HS-5 (cell line): ENCODE measurements at regions not wholly inside any gene's neighbourhood (a gene's known extent, or its start where the extent isn't known, plus 50 kb on each side); places are given as distances from the start of the nearest gene placed in this dataset.
A peak's percentile ranks its signal among the peaks of the same experiment; 100 is the strongest.

Experiments used
- DNase-seq: peaks from one replicate; pipeline ENCODE4 v3.0.0-alpha.2; 2012; ENCODE audit warnings: low read depth

DNA sequence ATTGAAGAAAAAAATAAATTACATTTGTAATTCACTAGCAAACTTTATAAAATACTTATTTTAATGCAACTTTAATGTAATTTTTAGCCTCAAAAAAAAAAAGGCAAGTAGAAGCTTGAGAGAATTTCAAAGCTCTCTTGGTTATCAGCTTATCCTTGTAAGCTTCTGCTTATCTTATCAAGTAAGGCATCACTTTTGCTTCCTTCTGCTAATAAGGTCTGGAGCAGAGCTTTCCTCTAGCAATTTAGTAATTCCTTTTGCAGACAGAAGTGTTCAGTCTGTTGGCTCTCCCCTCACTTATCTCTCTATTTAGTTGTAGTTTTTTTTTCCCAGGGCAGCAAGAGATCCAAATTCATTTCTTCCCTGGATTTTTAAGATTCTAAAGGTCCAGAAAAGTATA lies 525.0 kb downstream of the ISL1 start:
- no peak for DNase-seq

DNA sequence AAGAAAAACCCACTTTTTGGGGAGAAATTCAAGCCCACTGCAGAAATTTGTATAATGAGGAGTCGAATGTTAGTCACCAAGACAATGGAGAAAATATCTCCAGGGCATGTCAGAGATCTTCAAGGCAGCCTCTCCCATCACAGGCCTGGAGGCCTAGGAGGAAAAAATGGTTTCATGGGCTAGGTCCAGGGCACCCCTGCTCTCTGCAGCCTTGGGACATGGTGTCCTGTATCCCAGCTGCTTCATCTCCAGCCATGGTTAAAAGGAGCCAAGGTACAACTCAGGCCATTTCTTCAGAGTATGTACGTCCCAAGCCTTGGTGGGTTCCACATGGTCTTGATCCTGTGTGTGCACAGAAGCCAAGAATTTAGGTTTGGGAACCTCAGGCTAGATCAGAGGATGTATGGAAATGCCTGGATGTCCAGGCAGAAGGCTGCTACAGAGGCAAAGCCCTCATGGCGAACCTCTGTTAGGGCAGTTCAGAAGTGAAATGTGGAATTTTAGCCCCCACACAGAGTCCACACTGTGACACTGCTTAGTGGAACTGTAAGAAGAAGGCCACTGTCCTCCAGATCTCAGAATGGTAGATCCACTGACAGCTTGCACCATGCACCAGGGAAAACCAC lies 561.4 kb downstream of the ISL1 start:
- DNase-seq = no peak

DNA sequence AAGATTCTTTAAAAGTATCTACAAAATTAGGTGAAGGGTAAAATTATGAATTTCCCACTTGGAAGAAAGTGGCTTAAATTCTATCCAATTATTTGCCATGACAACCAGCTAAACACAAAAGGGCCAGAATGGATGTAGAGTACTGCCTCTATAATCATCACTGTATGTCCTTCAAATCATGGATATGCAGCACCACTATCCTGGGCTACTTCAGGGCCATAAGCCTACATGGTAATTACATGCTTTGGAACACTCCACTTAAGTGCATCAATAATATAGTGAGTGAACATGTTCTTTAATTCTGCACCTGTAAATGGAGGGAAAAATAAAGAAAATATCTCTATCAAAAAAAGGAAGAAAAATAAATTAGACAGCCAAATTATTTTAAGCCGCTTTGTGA lies 575.2 kb downstream of the ISL1 start:
- DNase-seq = no peak

DNA sequence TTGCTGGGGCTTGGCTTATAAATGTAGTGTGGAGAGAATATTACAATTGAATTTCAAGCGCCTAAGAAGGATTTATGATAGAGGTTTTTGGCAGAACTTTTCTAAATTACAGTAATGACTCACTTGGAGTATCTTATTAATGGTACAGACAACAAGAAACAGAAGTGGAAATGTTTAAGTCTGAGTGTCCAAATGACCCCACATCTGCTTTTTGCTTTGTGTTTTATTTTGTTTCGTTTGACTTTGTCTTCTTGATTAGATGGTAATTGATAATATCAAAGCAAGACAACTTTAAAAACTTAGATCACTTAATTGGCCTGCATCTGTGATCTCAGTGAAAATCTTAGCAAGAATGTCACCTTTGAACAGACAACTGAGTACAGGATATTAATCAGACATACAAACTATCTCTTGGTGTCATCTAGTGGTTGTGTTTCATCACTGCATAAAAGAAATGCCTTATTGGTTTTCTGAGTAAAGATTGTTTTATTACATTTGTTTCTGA lies 577.4 kb downstream of the ISL1 start:
- peak; percentile 15 for DNase-seq

DNA sequence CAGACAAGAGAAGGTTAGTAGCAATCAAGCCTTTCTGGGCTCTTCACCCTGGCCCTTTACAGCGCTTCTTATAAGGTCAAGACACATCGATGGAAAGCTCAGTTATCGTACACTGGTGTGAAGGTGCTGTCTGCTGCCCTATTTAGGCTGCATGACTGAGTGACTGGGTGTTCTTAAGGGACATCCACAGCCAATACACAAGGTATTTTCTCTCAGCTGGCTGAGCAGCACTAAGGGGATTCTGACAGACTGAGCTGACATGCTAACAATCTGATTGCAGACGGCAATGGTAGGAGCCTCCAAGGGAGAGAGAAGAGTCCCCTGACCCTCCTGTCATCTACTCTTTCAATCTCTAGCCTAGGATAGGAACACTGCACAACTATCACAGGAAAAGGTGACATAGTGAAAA lies 577.9 kb downstream of the ISL1 start:
- DNase-seq = no peak

DNA sequence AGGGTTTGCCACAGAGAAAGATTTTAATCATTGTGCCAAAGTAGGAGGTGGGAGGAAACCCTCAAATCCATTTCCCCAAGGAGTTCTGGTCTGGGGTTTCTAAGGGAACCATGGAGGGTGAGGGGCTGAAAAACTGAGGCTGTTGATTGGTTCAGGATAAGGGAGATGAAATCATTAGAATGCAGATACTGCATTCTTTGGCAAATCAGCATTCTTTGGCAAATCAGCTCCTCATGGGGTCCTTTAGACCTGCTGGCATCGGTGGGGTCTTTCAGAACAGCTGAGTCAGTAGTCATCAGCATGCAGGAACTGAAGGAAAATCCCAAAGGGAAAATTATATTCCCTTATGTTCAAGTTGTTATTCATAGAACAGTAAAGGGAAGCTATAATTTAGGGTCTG lies 585.5 kb downstream of the ISL1 start:
- DNase-seq = no peak

DNA sequence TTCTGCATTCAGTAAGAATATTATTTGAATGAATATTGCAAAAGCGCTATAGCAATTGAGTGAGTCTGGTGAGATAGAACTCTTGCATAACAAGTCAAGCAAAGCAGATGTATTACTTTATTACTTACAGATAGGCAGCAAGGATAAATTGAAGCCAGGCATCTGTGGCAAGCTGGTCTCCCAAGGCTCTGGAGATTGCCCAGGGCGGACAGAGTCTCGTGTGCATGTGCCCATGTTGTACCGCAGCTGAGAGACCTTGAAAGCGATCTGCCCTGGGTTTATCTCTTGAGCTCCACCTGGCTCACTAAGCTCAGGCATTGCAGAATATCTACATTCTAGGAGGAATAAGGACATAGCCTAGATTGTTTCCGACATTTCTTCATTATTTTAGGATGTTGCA lies 591.6 kb downstream of the ISL1 start:
- DNase-seq = no peak

DNA sequence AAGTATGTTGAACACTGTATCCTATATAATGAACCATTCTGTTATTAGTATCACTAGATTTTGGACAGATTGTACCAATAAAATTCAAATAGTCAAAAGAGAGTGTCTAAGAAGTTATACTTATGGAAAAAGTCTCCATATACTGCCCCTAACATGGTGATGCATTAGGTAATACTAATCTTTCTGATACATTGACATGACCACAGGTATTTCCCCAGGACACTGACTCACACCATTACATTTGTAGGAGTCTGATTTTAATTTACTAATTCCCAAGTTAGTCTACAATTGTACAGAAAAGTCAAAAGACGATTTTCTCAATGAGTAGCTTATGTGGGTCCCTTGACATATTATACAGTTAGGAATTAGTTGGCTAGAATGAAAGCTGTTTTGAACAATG lies 593.8 kb downstream of the ISL1 start:
- peak; percentile 6 for DNase-seq

DNA sequence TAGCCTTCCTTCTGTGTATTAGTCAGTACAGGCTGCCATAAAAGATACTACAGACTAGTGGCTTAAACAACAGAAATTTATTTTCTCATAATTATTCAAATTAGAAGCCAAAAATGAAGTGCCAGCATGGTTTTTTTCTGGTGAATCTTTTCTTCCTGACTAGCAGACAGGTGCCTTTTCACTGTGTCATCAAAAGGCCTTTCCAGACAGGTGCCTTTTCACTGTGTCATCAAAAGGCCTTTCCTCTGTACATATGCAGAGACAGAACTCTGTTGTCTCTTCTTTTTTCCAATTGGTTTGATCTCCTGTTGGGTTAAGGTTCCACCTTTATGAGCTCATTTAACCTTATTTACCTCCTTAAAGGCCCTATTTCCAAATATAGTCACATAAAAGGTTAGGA lies 599.9 kb downstream of the ISL1 start:
- no peak for DNase-seq

DNA sequence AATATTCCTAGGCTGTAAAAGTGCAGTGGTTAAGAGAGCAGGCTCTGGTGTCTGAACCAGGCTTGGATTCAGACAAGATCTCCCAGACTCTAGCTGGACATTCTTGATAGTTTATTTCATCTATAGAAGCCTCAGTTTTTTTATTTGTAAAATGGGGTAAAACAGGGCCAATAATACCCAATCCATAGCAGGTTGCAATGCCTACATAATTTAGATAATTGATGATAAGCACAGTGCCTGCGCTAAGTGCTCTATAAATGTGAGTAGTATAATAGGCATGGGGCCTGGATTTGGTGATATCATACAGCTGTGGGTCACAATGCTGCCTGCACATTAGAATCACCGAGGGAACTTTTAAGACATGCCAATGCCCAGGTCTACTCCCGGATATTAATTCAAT lies 603.5 kb downstream of the ISL1 start:
- DNase-seq = no peak

DNA sequence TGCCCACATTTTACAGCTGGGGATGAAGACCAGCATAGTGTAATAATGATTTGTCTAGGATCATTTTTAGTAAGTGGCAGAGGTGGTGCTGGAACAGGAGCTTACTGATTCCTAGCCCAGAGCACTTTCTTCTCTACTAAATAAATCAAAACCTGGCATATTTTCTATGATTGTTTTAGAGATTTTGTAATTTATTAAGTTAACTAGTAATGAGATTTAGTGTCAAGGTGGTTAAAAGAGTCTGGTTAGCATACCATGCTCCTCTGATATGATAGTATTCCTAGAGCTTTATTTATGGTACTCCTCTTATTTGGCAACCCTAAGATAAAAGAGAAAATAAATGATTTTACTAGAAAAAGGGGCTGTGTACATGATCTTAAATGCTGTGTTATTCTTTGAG lies 604.0 kb downstream of the ISL1 start:
- DNase-seq = no peak

DNA sequence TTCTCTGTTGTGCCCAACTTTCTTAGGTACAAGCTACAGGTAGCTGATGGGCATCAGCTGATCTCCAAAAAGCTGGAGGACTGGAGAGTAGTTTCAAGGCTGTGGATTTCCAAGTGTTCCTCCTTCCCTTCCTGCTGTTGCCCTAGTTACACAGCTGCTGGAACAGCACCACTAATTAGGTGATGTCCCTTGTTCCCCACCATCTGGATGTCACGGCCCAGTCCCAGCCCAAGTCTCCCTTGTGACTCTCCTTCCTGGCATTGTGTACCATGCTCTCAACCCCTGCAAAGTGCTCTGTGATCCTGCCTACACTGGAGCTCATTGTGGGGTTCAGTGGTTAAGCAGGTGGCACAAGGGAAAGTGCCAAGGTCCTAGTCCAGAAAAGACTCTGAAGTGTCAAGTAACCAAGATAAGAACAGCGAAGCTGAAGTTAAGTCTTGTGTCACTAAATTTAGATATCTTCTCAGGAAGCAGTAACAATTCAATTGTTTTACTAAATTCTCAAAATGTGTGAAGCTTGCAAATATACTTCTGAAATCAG lies 604.5 kb downstream of the ISL1 start:
- DNase-seq = no peak

DNA sequence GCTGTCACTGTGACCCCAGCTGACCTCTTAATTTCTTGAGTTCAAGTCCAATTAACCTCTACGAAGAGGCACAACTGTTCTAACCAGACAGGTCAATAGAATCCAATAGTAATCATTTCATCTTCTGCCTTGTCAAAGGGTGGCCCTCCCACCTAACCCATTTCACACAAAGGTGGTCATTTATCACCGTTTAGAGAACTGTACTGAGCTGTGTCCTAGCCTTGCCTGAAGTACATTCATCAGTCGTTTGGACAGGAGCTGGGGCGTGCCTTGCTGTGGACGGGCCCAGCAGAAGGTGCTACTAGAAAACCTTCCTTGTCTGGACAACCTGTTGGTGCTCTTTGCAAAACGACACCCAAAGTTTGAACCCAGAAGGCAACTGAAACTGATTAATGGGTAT lies 605.4 kb downstream of the ISL1 start:
- no peak for DNase-seq

DNA sequence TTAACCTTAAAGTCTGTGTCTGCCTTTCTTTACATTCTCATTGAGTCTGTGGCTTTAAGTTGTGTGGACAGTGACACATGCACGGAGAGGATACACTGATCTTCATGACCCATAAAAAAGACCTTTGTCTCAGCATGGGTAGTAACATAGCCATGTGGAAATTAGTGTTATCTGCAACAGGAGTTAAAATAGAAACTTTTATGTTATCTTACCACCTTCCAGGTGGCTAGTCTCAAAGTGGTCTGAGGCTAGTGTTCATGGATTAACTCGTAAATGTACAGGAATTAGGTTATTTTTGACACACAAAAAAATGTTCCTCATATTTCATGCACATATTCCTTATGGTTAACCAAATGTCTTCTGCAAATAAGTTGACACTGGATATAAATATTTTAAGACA lies 607.0 kb downstream of the ISL1 start:
- no peak for DNase-seq

DNA sequence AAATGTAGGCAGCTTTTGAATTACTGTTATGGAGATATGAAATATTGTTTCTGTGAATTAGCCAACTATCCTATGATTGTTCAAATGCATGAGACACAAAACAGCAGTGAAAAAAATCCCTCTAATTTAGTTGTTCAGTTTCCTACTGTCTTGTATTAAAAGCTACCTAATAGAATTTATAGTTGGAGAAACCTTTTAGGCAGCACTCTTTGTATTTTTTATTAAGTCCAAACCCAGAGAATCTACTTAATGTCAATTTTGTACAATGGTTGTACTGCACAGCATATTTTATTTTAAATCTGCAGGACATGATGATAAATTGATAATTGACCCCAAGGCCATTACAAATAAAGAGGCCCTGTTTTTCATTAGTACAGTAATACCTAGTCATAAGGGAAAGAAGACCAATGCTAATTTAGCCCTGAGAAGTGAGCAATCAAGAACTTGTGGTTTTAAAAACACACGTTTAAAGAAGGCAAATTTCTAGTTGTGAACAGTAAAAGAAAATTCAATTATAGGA lies 607.5 kb downstream of the ISL1 start:
- no peak for DNase-seq

DNA sequence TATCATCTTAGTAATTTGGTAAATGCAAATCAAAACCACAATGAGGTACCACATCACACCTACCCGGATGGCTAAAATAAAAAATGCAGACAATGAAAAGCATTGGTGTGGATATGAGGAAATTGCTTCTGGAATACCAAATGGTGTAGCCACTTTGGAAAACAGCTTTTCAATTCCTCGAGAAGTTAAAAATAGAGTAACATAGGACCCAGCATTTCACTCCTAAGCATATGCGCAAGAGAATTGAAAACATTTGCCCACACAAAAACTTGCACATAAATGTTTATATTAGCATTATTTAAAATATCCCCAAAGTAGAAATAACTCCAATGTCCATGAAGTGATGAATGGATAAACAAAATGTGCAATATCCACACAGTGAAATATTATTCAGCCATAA lies 608.7 kb downstream of the ISL1 start:
- no peak for DNase-seq

DNA sequence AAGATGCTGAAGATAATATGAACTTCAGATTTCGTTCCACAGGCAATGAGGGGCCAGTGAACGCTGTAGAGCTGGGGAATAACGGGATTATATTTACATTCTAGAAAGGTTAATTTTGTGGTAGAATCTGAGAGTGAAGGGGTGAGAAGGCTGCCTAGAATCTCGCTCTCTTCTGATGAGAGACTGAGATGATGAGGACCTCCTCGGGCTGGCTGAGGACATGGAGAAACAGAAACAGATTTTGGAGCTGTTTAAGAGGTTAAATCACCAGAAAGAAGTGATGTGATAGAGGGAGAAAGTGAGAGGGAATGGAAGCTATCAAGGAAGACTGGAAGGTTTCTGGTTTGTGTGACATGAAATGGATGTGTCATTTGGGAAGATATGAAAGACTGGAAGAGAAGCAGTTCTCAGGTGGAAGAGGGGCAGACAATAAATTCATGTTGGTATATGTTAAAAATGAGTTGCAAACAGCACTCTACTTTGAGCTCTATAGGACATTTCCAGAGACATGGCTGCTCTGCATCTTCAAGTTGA lies 612.6 kb downstream of the ISL1 start:
- no peak for DNase-seq

DNA sequence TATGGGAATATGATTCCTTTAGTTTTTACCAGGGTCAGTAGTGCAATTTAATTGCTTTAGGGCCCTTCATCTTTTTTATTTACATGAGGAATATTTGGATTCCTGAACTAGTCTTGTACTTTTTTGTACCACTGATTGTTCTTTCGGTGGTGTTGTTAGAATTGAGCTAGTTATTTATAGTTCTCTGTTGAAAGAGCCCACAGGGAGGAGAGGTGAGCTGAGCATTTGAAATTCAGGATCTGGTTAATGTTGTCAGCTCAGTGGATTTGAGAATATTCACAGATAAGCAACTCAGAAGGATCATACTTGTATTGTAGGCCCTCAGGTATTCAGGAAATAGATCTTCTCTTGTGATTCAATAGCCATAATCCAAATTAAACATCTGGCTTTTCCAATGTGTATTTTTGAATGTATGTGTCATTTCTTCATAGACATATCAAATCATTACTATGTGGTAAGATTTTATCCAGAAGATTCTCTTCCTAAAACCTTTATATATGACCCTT lies 613.2 kb downstream of the ISL1 start:
- no peak for DNase-seq

DNA sequence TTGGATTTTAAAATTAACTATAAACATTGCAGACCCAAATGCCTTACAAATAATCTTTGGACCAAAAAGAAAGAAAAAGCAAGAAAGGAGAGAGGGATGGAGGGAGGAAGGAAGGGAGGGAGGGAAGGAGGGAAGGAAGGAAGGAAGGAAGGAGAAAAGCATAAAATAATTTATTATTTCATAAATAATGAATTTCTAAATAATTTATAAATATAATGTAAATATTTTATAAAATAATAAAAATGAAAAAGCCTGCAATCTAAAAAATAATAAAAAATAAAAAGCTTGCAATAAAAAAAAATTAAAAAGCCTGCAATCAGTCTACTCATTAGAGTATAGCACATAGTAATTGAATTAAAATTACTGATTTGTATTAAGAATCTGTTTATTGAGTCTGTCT lies 614.3 kb downstream of the ISL1 start:
- DNase-seq = no peak

DNA sequence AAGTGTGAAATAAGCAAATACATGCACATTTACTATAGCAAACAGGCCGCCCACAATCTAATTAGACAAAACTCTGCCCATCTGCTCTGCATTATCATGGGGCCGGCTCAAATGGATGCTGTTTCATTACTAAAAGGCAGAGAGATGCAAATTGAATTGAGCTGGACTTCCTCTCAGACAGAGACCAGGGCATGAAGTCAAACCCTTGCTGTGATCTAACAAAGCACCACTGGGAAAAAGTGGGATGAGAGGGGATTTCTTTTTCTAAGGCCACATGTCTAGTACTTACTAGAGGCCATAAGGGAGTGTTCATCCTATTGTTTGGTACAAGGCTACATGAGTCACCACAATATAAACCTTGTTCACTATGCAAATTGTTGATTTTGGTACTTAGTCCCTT lies 614.7 kb downstream of the ISL1 start:
- DNase-seq = no peak

DNA sequence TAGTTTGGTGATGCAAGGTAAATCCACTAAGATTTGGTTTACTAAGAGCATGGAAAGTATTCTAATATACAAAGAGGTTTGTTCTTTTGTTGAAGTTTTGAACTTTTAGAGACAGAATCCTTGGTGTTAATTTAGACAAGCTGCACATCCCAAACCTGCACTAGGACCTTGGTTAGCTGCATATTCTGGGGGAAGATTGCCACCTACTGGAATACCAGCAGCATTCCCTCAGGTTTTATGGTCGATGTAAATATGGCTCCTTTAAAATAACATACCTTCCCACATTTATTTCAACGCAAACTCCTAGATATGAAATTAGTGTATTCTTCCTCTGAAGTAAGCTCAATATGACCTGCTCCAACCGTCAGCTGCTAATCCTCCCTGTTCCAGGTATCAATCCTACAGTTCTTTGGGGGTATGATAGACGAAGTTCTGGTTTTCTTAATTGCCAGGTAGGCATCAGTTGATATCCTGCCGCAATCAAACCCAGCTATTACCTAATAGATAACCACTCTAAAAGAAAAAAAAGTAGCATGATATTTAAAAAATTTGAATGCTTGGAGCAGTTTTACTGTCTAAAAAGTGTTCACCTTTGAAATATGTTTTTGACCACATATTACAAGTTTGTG lies 624.1 kb downstream of the ISL1 start:
- peak; percentile 16 for DNase-seq

DNA sequence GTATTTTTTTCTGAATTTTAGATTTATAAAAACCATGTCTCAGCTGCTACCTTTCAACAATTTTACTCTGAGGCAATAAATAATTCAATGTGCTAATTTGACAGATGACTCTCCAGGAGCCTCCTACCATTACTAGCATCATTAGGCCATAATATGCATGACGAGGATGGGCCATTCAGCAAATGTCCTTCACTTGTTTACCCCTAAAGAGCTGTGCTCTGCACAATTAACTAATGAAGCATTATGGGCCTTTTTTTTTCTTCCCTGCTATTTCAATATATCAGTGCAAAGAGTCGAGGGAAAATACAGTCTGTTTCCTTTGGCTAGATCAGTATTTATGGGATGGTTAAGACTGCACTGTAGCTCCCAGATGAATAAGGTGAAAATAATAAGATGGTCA lies 627.2 kb downstream of the ISL1 start:
- no peak for DNase-seq

DNA sequence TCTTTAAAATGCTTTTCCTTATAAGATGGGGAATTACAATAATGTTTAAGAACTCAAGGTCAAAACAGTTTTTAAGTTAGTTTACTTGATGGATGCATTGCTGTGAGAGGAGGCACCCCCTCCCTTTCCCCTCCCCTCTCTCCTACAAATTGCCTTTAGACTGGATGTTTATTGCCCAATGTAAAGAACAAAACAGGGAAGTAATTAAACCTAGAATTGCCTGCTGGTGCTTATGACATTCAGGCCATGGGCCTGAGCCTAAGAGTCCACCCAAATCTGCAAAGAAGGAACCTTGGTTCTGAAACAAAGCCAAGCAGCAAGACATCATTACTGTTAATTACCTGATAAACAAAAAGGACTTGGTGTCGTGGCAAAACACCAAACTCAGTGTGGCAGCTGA lies 630.3 kb downstream of the ISL1 start:
- DNase-seq = no peak
